Right lung (tissue), 2 donors: ENCODE measurements at regions not wholly inside any gene's neighbourhood (a gene's known extent, or its start where the extent isn't known, plus 50 kb on each side); places are given as distances from the start of the nearest gene placed in this dataset.
A peak's percentile ranks its signal among the peaks of the same experiment; 100 is the strongest.
"Not testable (repeated sequence)": the region's sequence is repeated elsewhere in the genome, so short reads cannot be mapped to it uniquely, and the experiment has no call there.

Experiments
- DNase-seq, 2 donors: peaks; one replicate each; pipeline ENCODE4 v3.0.0-alpha.2; 2013

DNA sequence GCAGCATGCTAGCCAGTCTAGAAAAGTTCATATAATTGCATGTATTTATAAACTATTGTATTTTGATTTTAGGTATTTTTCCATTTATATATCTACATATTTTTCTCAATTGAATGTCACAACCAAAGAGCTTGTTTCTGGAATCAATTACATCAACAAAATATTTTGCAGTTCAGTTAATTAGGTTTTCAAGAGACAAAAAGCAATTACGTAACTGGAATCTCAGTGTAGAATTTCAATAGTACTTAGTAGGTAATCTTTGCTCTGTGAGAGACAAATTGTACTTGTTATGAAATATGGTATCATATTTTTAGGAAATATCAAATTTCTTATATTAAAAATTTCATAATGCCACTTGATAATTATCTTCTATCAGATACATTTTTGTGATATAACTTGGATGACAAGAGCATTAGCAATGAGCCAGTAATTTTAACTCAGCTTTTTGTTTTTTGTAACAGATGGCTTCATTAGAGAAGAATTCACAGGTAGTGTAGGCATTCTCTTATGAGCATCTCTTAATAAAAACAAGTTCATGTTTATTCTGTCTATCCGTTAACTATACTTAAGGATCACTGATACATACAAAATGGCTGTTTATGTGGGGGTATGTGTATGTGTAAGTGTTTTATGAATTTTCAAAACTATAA, 774.7 kb downstream of the C12orf50 start:
- DNase-seq = no peak

DNA sequence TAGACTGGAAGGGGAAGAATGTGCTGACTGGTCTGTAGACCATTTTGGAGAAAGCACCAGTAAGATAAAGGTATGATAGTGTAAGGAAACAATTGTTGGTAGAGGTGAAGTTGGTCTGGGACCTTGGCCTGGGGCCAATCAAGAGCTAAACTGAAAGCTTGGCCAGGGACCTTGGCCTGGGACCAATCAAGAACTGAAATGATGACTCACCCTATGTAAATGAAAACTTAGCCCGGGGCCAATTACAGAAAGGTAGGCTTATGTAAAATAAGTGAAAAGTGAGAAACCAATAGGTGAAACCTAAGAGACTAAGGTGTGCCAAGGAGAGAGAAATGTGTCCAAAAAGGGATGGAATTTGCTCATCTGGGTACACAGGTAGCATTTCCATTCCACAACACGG, 776.0 kb downstream of the C12orf50 start:
- DNase-seq = no peak

DNA sequence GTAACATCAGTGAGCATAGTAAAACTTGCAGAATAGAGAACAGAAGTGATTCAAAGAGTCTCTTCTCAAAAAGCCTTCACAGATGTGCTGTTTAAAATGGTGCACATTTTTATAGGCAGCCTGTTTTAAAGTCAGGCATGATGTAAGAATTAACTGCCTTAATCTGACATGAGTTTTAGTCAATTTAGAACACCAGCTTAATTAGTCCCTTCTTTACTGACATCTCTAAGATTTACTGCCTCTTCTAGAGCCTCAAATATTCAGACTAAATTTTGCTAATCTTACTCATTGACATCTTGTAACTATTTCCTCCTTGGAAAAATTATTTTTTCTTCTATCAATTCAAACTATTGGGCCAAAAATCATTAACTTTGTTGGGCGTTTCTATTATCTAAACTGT, 782.5 kb downstream of the C12orf50 start:
- DNase-seq = no peak

DNA sequence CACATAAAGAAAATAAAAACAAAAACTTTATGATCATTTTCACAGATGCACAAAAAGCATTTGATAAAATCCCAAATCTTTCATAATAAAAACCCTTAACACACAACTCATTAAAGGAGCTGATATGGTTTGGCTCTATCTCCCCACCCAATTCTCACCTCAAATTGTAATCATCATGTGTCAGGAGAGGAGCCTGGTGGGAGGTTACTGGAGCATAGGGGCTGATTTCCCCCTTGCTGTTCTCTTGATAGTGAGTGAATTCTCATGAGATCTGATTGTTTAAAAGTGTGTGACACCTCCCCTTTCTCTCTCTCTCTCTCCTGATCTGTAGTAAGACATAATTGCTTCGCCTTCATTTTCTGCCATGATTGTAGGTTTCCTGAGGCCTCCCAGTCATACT, 790.7 kb downstream of the C12orf50 start:
- DNase-seq = no peak

DNA sequence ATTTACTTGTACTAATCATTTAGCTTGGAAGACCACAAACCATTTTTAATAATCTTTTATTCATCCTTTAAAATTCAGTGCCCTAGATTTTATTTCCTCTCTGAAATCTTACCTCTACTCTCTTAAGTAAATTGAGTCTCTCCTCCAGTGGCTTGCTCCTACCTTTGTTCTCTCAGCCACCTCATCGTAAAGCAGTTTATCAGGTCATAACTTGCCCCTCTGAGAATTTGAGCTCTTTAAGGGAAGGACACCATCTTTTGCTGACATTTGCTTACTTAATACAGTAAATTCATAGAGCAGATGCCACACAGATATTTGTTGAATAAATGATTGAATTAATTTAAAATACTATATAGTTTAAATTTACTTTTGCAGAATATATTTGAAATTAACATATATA, 794.3 kb downstream of the C12orf50 start:
- no peak for DNase-seq

DNA sequence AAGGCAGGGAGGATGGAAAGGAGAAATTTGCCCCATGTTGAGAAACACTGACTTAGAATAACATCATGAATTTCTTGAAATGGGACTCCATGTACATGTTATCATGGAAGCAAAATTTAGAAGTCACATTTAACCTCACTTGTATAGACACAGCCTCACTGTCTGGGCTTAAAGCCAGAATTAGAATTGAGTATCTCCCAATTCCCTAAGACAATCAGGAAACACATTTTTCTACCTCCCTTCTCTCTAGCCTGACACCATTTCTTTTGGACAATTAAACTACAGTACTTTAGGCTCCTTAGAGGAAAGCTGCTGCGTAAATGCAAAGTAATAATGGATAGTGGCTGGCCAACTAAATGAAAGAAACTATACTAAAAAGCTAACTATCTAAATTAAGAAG, 795.5 kb downstream of the C12orf50 start:
- DNase-seq = no peak

DNA sequence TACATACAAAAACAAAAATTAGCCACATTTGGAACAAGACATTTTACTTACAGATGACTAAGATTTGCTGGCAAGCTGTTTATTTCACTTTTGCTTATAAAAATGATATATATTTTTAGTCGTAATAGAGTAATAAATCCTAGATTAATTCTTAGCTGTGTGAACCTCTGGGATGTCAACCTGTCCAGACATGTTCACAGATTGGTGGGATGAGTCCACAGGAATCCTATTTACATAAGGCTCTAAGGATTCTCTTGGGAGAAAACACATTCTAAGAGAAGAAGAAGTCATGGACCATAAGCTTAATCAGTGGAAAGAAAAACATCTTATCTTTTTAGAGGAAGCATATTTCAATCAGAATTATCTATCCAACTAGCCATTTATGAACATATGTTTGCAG, 797.4 kb downstream of the C12orf50 start:
- DNase-seq = no peak

DNA sequence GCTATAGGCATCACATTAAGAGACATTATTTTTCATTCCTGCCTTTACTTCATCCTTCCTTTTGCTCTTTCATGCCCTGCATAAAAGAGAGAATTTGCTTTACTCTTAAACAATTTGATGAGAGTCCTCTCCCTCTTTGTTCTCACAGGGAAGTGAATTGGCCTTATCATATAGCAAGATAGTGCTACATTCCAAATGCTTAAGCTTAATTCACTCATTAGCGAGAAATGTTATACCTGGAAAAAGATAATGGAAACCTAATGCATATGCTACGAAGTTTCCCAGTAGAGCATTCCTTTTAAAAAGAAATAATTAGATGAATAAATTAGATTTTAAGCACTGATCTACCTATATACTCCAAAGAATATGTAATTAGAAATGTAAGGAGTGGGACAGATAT, 798.8 kb downstream of the C12orf50 start:
- DNase-seq = no peak

DNA sequence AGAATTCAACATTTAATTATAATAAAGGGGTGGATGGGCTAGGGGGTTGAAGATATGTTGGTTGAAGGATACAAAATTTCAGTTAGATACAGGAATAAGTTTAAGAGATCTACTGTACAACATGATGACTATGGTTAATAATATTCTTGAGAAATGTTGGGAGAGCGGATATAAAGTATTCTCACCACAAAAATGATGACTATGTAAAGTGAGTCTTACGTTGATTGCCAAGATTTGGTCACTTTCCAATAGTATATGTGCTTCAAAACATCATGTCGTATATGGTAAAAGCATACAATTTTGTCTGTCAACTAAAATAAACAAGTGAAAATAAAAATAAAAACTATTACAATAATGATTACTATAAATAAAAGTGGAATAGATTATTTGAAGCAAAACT, 802.0 kb downstream of the C12orf50 start:
- DNase-seq = no peak

DNA sequence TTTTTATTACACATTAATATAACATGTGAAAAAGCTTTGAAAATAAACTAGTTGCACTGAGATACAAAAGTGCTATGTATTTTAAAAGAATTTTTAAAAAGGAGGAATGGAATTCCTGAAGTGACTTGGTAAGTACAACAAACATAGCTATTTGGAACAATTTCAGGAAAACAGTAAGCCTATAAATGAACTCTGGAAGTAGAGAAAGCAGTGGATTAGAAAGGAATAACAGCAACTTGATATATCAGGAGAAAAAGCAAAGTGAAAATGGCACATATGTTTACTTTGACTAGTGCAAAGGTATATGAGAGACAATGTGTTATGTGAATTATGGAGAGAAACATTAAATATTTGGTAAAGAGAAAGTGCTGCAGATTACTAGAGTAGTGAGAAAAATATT, 811.7 kb downstream of the C12orf50 start:
- no peak for DNase-seq

DNA sequence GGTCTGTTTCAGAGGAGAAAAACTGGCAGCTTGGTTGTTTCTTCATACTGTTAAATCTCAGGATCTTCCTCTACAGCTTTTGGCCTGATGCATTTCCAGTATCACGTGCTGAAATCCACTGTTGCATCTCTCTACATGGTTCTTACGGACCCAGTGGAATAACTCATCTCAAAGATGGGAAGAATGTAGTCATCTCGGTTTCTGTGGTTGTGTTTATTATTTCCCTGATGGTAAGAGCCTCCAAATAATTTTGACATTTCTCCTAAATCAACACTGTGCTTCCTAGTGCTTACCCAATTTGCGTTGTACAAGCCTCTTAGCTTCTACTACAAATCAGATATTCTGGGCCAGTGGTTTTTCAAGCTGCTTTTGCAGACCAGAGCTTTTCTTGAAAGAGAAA, 812.8 kb downstream of the C12orf50 start:
- no peak for DNase-seq

DNA sequence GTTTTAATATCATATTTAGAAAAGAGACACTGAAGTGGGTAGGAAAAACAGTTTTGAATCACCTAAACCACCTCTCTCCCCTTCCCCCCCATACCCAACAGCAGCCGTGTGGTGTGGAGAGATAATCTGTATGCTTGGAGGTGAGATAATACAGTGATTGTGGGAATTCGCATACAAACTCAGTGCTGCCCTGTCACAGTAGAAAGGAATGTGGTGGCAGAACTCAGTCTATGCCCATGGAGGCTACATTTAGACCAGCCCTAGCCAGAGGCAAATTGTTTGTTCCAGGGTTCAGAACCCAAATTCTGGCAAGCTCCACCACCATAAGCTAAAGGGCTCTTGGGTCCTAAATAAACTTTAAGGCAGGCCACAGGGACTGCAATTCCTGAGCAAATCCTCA, 827.0 kb downstream of the C12orf50 start:
- DNase-seq = no peak

DNA sequence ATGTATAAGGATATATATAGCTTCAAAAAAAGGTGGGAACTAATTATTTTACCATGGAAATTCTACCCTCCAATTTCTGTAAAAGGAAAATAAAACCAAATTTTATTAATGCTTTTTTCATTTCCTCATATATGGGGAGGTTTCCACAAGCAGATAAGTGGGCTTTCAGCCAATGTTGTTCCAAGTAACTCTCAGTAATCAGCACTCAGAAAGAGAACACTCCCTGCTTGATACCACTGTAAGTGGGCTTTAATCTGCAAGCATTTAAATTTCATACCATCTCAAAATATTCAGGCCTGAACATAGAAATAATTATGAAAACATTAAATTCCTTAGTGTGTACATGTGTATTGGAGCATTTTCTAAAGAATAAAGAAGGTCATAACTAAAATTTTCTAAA, 827.6 kb downstream of the C12orf50 start:
- DNase-seq = no peak

DNA sequence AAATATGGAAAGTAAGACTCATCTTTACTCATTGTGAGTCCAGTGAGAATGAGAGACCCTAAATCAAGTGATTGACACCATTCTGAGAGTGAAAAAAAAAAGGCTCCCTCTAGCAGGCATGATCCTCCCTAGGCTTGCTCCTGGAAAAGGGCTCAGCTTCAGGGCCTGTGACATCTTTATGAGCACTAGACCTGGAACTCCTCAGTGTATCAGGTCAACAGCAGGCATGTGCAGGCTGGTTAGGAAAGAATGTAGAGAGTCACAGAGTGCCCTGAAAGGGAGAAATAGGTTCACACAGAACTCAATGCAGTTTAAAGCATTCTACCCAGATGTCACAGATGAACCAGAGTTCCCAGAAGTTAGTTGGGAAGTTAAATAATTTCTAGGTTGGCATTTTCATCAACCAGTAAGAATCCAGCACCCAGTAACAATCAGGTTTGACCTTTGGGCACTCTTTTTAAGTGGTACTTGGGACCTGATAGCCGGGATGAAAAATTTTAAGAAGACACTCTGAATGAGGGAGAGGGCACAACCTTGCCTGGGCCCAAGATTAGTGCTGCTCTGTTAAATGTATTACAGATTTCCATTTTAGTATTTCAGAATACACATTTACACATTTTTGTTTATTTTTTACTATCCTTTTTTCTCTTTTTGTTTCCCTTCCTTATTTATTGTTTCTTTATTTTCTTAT, 828.8 kb downstream of the C12orf50 start:
- DNase-seq = no peak

DNA sequence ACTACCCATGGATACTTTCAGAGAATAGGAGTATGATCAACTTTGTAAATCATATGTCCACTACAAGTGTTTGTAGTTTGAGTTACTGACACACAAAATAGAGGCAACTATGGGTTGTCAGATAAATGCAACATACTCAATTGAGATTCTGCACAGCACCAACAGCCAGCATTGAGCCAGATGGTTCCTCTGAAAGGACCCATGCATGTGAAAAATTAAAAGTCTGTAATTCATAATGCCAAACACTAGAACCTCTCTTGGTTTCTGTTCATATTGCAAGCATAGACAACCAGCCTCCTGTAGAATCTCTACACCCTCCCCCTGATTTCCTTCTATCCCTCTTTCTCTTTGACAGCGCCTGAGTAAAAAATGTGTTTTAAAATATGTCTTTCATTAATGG, 831.0 kb downstream of the C12orf50 start:
- DNase-seq = no peak

DNA sequence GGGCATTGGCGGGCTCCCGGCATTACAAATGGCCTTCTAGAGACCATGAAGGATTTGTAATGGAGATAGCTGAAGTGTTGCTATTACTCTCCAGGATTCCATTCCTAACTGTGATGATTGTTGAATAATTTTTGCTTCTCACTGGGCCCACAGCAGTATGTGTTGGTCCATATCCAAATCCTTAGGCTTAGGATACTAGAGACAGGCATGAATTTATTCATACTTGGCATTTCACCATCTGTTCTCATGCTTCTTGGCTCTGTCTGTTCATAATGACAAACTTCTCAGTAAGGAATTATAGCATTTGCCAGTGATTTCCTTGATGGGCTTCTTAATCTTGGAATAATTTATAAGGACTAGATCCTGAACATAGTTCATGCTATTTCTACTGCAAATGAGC, 832.9 kb downstream of the C12orf50 start:
- DNase-seq = peak in 1 of 2 donors; percentile 1

DNA sequence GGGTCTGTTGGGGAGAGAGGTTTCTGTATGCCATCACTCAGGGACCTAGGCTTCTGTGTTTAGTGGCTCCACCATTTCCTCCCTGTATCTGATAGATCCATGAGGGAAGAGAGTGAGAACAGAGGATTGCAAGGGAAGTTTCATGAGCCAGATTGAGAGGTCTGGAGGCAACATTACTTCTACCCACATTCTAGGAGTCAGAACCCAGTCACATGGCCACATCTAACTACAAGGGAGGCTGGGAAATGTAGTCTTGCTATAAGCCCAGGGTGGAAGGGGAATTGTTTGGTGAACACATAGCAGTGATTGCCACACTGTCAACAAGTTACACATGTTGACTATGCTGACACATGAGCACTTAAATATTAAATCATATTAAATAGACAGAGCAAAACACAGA, 834.8 kb downstream of the C12orf50 start:
- not testable (repeated sequence) for DNase-seq

DNA sequence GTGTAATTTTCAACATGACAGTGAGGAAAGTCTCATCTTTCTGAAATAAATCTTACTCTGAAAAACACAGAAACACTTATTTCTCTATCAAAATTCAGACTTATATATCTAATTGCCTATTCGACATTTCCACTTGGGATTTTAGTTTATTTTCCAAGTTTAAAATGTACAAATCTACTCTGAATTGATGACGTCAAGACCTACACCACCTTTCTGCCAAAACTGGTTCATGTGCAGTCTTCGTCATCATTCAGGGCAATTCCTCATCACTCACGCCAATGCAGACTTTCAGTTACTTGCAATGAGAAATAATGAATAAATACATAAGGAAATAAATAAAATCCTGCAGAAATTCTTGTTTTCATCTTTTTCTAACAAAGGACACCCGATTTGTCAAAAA, 843.8 kb downstream of the C12orf50 start:
- DNase-seq = no peak

DNA sequence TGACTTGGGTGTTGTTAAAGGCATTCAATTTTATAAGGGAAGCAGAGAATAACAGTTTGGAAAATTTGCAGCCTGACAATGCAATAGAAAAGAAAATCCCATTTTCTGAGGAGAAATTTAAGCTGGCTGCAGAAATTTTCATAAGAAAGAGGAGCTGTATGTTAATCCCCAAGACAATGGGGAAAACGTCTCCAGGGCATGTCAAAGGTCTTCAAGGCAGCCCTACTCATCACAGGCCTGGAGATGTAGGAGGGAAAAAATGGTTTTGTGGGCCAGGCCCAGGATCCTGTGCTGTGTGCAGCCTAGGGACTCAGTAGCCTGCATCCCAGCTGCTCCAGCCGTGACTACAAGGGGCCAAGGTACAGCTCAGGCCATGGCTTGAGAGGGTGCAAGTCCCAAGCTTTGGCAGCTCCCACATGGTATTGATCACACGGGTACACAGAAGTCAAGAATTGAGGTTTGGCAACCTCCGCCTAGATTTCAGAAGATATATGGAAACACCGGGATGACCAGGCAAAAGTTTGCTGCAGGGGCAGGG, 846.4 kb downstream of the C12orf50 start:
- no peak for DNase-seq

DNA sequence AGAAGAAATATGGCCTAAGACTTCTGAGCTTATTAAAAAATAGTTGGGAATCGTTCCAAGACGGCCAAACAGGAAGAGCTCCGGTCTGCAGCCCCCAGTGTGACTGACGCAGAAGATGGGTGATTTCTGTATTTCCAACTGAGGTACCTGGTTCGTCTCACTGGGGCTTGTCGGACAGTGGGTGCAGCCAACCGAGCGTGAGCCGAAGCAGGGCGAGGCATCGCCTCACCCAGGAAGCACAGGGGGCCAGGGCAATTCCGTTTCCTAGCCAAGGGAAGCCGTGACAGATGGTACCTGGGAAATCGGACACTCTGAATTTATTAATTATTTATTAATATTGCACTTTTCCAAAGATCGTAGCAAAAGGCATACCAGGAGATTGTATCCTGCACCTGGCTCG, 857.8 kb downstream of the C12orf50 start:
- DNase-seq = no peak

DNA sequence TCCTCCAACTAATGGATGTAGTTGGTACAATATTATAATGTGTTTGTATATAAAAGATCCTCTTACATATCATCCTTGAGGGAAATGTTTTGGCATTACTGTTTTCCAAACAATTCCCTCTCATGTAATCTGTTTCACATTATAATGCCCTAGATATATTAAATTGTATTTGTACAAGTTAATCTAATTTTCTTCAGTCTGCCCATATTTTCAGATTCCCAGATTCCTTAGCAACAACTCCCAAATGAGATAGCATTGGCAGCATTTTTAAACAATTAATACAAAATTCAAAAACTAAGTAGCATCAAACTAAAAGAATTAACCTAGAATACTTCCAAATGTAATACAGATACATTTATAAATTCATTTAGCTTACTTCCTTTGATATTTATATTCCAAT, 860.2 kb downstream of the C12orf50 start:
- DNase-seq = no peak

DNA sequence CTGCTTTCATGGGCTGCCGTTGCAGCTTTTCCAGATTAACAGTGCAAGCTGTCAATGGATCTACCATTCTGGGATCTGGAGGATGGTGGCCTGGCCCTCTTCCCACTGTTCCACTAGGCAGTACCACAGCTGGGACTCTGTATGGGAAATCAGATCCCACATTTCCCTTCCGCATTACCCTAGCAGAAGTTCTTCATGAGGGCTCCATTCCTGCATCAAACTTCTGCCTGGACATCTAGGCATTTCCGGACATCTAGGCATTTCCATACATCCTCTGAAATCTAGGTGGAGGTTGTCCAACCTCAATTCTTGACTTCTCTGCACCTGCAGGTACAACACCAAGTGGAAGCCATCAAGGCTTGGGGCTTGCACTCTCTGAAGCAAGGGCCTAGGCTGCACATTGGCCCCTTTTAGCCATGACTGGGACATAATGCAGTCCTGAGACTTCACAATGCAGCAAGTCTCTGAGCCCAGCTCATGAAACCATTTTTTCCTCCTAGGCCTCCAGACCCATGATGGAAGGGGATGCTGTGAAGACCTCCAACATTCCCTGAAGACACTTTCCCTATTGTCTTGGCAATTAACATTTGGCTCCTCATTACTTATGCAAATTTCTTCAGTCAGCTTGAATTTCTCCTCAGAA, 863.3 kb downstream of the C12orf50 start:
- no peak for DNase-seq

DNA sequence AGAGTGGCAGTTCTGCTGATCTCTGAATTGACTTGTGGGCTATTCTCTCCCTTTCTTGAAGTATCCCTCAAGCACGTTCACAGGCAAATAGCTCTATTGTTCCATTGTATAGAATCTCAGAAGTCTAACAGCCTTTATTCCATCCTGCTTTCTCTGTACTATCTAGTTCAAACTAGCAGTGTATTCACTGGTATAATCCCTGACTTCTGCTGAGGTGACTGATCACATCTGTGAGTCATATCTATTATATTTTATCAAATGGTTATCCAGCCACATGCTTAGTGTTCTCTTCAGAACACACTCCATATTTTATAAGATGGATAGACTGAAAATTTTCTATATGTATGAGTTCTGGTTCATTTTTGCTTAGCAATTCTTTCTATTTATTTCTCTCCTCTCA, 866.1 kb downstream of the C12orf50 start:
- no peak for DNase-seq
